ENCODE measurements at regions not wholly inside any gene's neighbourhood (a gene's known extent, or its start where the extent isn't known, plus 50 kb on each side); places are given as distances from the start of the nearest gene placed in this dataset.

- H3K4me3 Mint-ChIP-seq = no peak overlapping the region
- no peaks in the 10 kb centered on the region for H3K4me1 Mint-ChIP-seq
Measured at GRCh38 chr16:61409604-61410003, 626.6 kb downstream of the CDH8 start.

More at GRCh38 chr16:61409604-61410003, 626.6 kb downstream of the CDH8 start:
- H3K36me3 ChIP-seq (ENCODE audit: insufficient read depth) = no peaks in the 10 kb centered on the region
- no peak overlapping the region for H3K4me2 ChIP-seq
- TF ChIP-seq REST (IDR thresholded peaks at IDR 0.05; ENCODE audit: unreplicated experiment) = no peak
- no peak for TF ChIP-seq CTCF (conservative IDR thresholded peaks at IDR 0.05; ENCODE audit: low read depth in 2 of 2)
- no peak for TF ChIP-seq NANOG (IDR thresholded peaks at IDR 0.05; ENCODE audit: borderline replicate concordance)
- no peak for TF ChIP-seq STAT1 (IDR thresholded peaks at IDR 0.05; ENCODE audit: unreplicated experiment)
- TF ChIP-seq EZH2phosphoT487 (IDR thresholded peaks at IDR 0.05; ENCODE audit: unreplicated experiment) = no peak
- no peak for TF ChIP-seq POLR2AphosphoS5 (IDR thresholded peaks at IDR 0.05; ENCODE audit: low read depth)
- TF ChIP-seq ZNF331 (CRISPR knock-in tag; IDR thresholded peaks at IDR 0.05; ENCODE audit: low read depth) = no peak
- no peak for TF ChIP-seq EZH2 (IDR thresholded peaks at IDR 0.05; ENCODE audit: low read depth, unreplicated experiment)
- H3K27ac Mint-ChIP-seq = no peak overlapping the region
- no peaks in the 10 kb centered on the region for H3K36me3 Mint-ChIP-seq (ENCODE audit: low read depth)
- no peaks in the 10 kb centered on the region for H3K27me3 Mint-ChIP-seq (ENCODE audit: insufficient read depth, low read depth, poor library complexity)
- no peak for DNase-seq (ENCODE audit: low spot score)
- H3K79me2 ChIP-seq (replicated peaks; ENCODE audit: insufficient read depth) = no peaks in the 10 kb centered on the region
- no peaks in the 10 kb centered on the region for H3K9me2 ChIP-seq (ENCODE audit: insufficient read depth)
- H3F3A ChIP-seq (replicated peaks; ENCODE audit: low read depth) = no peaks in the 10 kb centered on the region
- no peaks in the 10 kb centered on the region for H3K9me3 Mint-ChIP-seq
- H3K27ac ChIP-seq (ENCODE audit: low read depth) = no peak overlapping the region
- no peaks in the 10 kb centered on the region for H3K4me1 ChIP-seq (ENCODE audit: insufficient read depth)
- no peak overlapping the region for H3K4me3 ChIP-seq
- no peak for ATAC-seq
- no peak overlapping the region for H2AFZ ChIP-seq
- H4K20me1 ChIP-seq (replicated peaks; ENCODE audit: insufficient read depth) = no peaks in the 10 kb centered on the region
- H3K27me3 ChIP-seq (ENCODE audit: insufficient read depth) = no peaks in the 10 kb centered on the region
